ENCODE measurements at regions not wholly inside any gene's neighbourhood (a gene's known extent, or its start where the extent isn't known, plus 50 kb on each side); places are given as distances from the start of the nearest gene placed in this dataset.

DNA sequence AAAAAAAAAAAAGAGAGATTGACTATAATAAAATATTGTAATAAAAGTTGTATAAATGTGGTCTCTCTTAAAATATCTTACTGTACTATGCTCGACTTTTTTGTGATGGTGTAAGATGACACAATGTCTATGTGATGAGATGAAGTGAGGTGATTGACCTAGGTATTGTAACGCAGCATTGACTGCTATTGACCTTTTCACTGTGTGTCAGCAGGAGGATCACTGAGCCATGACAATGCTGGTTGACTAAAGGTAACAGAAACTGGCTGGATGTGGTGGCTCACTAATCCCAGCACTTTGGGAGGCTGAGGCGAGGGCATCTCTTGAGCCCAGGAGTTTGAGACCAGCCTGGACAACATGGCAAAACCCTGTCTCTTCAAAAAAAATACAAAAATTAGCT, 78.6 kb upstream of the MYO10 start:
- CTCF ChIA-PET, result no interaction called here
- POLR2A ChIA-PET, result no interaction called here
- H3K4me3 ChIP-seq (ENCODE audit: low read depth, low read length), result no peak overlapping the region
- no peak for DNase-seq (ENCODE audit: low read depth, low spot score)
- TF ChIP-seq, protein P1, sequence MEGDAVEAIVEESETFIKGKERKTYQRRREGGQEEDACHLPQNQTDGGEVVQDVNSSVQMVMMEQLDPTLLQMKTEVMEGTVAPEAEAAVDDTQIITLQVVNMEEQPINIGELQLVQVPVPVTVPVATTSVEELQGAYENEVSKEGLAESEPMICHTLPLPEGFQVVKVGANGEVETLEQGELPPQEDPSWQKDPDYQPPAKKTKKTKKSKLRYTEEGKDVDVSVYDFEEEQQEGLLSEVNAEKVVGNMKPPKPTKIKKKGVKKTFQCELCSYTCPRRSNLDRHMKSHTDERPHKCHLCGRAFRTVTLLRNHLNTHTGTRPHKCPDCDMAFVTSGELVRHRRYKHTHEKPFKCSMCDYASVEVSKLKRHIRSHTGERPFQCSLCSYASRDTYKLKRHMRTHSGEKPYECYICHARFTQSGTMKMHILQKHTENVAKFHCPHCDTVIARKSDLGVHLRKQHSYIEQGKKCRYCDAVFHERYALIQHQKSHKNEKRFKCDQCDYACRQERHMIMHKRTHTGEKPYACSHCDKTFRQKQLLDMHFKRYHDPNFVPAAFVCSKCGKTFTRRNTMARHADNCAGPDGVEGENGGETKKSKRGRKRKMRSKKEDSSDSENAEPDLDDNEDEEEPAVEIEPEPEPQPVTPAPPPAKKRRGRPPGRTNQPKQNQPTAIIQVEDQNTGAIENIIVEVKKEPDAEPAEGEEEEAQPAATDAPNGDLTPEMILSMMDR (IDR thresholded peaks at IDR 0.05; ENCODE audit: insufficient read depth, low read length, missing control alignments), result no peak

DNA sequence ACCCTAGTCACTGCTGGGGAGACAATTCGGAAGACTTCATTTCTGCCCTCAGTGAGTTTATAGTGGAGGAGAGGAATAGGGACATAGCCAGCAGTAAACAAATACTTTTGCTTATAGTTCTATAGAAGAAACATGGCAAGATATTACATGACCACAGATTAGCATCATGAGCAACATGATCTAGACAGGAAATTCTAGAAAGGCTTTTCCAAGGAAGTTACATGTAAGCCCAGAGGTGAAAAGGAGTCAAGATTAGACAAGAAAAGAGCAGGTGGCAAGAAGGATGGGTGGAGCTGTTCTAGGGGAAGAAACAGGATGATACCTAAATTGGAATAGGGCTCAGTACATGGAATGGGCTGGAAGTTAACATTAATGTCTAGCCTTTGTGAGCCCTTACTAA, 82.8 kb upstream of the MYO10 start:
- ChIA-PET POLR2A (interaction anchor here (0.5 kb wide), 1 partner anchor 27 kb away, joined by 3 read pairs; no protein-coding TSS in a partner anchor), CTCF (interaction anchor here (2.3 kb wide), 1 partner anchor 171 kb away, joined by 8 read pairs; no protein-coding TSS in a partner anchor)
- TF ChIP-seq, protein P1 (IDR thresholded peaks at IDR 0.05; ENCODE audit: insufficient read depth, low read length, missing control alignments), result no peak

DNA sequence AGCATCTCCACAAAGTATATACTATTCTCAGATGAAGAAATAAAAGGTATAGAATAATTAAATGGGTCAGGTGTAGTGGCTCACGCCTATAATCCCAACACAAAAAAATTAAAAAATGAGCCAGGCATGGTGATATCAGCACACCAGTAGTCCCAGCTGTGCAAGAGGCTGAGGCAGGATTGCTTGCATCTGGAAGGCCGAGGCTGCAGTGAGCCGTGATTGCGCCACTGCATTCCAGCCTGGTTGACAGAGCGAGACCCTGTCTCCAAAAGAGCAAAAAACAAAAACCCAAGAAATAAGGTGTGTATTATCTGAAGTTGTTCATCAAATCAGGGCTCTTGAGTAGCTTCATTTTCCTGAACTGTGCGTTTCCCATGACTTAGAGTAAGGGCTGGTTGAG, 83.2 kb upstream of the MYO10 start:
- TF ChIP-seq, protein P1 (IDR thresholded peaks at IDR 0.05; ENCODE audit: insufficient read depth, low read length, missing control alignments), result no peak
- ChIA-PET CTCF (interaction anchor here (2.3 kb wide), 1 partner anchor 171 kb away, joined by 8 read pairs; no protein-coding TSS in a partner anchor), POLR2A (interaction anchor here (0.5 kb wide), 1 partner anchor 27 kb away, joined by 3 read pairs; no protein-coding TSS in a partner anchor)
- no peak for DNase-seq (ENCODE audit: low read depth, low spot score)
- no peak overlapping the region for H3K4me3 ChIP-seq (ENCODE audit: low read depth, low read length)

More for the DNA sequence above, 82.8 kb upstream of the MYO10 start:
- no peak for DNase-seq (ENCODE audit: low read depth, low spot score)
- no peak overlapping the region for H3K4me3 ChIP-seq (ENCODE audit: low read depth, low read length)

DNA sequence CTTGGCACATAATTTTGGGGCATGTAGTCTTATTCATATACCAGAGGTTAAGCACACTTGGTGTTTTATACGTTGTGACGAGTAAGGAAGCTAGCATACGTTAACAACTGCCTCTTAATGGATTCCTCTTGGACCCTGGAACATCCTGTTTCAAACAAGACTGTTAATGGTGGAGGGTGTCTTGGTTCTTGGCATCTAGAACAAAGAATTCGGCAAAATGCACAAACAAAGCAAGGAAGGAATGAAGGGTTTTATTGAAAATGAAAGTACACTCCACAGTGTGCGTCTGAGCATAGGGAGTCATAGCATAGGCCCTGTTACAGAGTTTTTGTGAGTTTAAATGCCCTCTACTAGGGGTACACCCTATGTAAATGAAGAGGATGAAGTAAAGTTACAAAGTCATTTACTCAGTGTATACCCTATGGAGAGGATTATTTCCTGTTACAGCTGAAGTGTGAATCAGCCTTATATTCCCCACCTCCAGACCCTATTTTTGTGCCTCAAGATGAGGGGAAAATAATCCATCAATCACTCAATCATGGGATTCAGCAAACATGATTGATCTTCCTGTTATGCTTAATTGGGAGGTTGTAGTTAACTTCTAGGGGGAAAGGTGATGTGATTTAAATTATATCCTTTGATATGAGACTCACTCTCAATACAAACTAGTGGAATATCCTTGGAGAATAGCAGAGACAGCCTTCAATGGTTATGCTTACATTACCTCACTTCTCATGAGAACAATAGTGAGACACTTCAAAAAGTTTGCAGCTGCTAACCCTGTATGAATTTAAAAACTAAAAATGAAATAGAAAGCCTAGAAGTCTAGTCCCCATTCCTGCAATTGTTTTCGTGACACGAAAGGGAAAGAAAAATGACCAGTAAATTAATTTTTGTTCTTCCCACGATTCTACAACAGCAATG, 84.9 kb upstream of the MYO10 start:
- CTCF ChIA-PET, result interaction anchor here (0.7 to 1.7 kb wide), 4 partner anchors 10 to 169 kb away, joined by 3 to 6 read pairs (median 3); no protein-coding TSS in a partner anchor
- POLR2A ChIA-PET, result interaction anchor here (0.6 to 0.7 kb wide), 2 partner anchors 107 to 133 kb away, joined by 3 read pairs; no protein-coding TSS in a partner anchor

DNA sequence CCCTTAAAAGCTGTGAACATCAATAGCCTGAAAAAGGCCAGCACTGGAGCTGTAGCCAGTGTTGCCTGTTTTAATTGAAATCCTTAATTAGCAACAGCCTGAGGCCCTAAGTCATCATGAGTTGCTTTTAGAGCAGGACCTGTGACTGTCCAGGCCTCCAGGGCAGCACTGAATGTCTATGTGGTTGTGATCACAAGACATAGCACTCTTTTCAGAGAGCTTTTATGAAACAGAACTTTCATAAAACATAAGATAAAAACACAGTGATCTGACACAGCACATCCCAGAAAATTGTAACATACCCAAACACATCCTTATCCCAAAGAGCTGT, 85.5 kb upstream of the MYO10 start:
- TF ChIP-seq, protein P1 (IDR thresholded peaks at IDR 0.05; ENCODE audit: insufficient read depth, low read length, missing control alignments), result no peak
- no peak overlapping the region for H3K4me3 ChIP-seq (ENCODE audit: low read depth, low read length)
- ChIA-PET POLR2A (interaction anchor here (0.6 kb wide), 1 partner anchor 132 kb away, joined by 3 read pairs; no protein-coding TSS in a partner anchor), CTCF (interaction anchor here (0.7 to 1.7 kb wide), 3 partner anchors 10 to 168 kb away, joined by 3 to 6 read pairs (median 6); no protein-coding TSS in a partner anchor)
- no peak for DNase-seq (ENCODE audit: low read depth, low spot score)

More for the DNA sequence above, 84.9 kb upstream of the MYO10 start:
- H3K4me3 ChIP-seq (ENCODE audit: low read depth, low read length), result no peak overlapping the region
- DNase-seq (ENCODE audit: low read depth, low spot score), result no peak
- TF ChIP-seq, protein P1 (IDR thresholded peaks at IDR 0.05; ENCODE audit: insufficient read depth, low read length, missing control alignments), result no peak

DNA sequence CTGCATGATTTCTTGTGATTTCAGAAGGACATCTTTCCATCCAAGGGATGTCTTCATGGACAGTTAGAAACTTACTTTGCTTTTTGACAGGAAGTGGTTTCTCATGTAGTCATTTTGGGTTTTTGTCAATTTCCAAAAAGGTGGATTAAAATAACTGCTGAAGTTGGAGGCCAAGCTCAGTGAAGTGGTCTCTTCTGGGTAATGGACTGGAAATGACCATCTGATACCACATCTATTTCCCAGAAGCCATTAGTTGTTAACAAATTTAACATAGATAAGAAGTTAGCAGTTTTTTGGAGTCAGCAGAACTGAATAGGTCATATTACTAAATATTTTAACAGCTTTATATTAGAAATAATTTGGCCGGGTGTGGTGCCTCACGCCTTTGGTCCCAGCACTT, 86.2 kb upstream of the MYO10 start:
- H3K4me3 ChIP-seq (ENCODE audit: low read depth, low read length), result no peak overlapping the region
- ChIA-PET POLR2A (no interaction called here), CTCF (interaction anchor here (0.6 to 1.7 kb wide), 3 partner anchors 10 to 231 kb away, joined by 3 to 6 read pairs (median 6); no protein-coding TSS in a partner anchor)
- DNase-seq (ENCODE audit: low read depth, low spot score), result no peak
- TF ChIP-seq, protein P1 (IDR thresholded peaks at IDR 0.05; ENCODE audit: insufficient read depth, low read length, missing control alignments), result no peak

Data from AG04449 (cell line).